WTC11 (cell line): ENCODE measurements at regions not wholly inside any gene's neighbourhood (a gene's known extent, or its start where the extent isn't known, plus 50 kb on each side); places are given as distances from the start of the nearest gene placed in this dataset.

Experiments
- ATAC-seq: fragments of 200-7000 bp; cut with Tn5 transposase; 2 replicates; pipeline ENCODE4 v1.10.0; 2021; ENCODE audit warnings: mild to moderate bottlenecking, moderate library complexity
- CTCF ChIA-PET: fragments of 300-600 bp; sonication (Branson Sonifier 250); formaldehyde crosslinking; loops from one replicate; lab custom pipeline; 2021; ENCODE audit warnings: antibody characterized with exemption; lab: Charles Lee
- POLR2A ChIA-PET: fragments of 350-600 bp; sonication (Branson Sonifier 250); formaldehyde crosslinking; loops from one replicate; lab custom pipeline; 2021; ENCODE audit warnings: antibody characterized with exemption; lab: Charles Lee
- DNase-seq: peaks from one replicate; pipeline ENCODE4 v3.0.0; 2021; ENCODE audit warnings: low spot score
- H3K27ac Mint-ChIP-seq: 2 replicates; pipeline ENCODE4 v1.8.0; 2021; ENCODE audit warnings: mixed read lengths
- H3K27me3 Mint-ChIP-seq: 2 replicates; pipeline ENCODE4 v1.8.0; 2021; ENCODE audit warnings: low read depth, mild to moderate bottlenecking, moderate library complexity, mixed read lengths
- H3K36me3 Mint-ChIP-seq: 2 replicates; pipeline ENCODE4 v1.8.0; 2021; ENCODE audit warnings: mixed read lengths
- H3K4me1 Mint-ChIP-seq: 2 replicates; pipeline ENCODE4 v1.8.0; 2022; ENCODE audit warnings: mixed read lengths
- H3K4me3 Mint-ChIP-seq: 2 replicates; pipeline ENCODE4 v1.8.0; 2021; ENCODE audit warnings: mild to moderate bottlenecking, moderate library complexity, mixed read lengths
- H3K9me3 Mint-ChIP-seq: 2 replicates; pipeline ENCODE4 v1.8.0; 2021; ENCODE audit warnings: mixed read lengths
- ATF3 ChIP-seq: sonication (generic); formaldehyde crosslinking; conservative IDR thresholded peaks from 2 replicates; pipeline ENCODE4 v1.8.1; 2022; ENCODE audit warnings: mild to moderate bottlenecking, missing genetic modification reagents
- ATF6 ChIP-seq: sonication (generic); formaldehyde crosslinking; IDR thresholded peaks from 2 replicates; pipeline ENCODE4 v1.8.1; 2023; ENCODE audit warnings: mild to moderate bottlenecking, missing genetic modification reagents
- CBFB ChIP-seq: sonication (generic); formaldehyde crosslinking; IDR thresholded peaks from 2 replicates; pipeline ENCODE4 v1.8.1; 2022; ENCODE audit warnings: mild to moderate bottlenecking, low read depth, missing genetic modification reagents
- CTCF ChIP-seq: fragments of 200-600 bp; IDR thresholded peaks from 2 replicates; pipeline ENCODE4 v1.8.0; 2022; ENCODE audit warnings: antibody characterized with exemption
- E2F5 ChIP-seq: sonication (generic); formaldehyde crosslinking; IDR thresholded peaks from 2 replicates; pipeline ENCODE4 v1.8.1; 2022; ENCODE audit warnings: mild to moderate bottlenecking, moderate library complexity, missing genetic modification reagents
- EMX1 ChIP-seq: fragments of 250-450 bp; sonication (Bioruptor Pico); IDR thresholded peaks from 2 replicates; pipeline ENCODE4 v1.8.0; 2021; ENCODE audit warnings: mild to moderate bottlenecking
- GABPB1 ChIP-seq: sonication (generic); formaldehyde crosslinking; IDR thresholded peaks from 2 replicates; pipeline ENCODE4 v1.8.1; 2023; ENCODE audit warnings: mild to moderate bottlenecking, missing genetic modification reagents
- JAZF1 ChIP-seq: fragments of 250-450 bp; sonication (Bioruptor Pico); IDR thresholded peaks from 2 replicates; pipeline ENCODE4 v1.9.0; 2021; ENCODE audit warnings: moderate library complexity, mild to moderate bottlenecking, inconsistent platforms
- JUN ChIP-seq: sonication (generic); formaldehyde crosslinking; IDR thresholded peaks from 2 replicates; pipeline ENCODE4 v1.8.0; 2023; ENCODE audit warnings: mild to moderate bottlenecking, missing genetic modification reagents
- MYBL2 ChIP-seq: sonication (generic); formaldehyde crosslinking; IDR thresholded peaks from 2 replicates; pipeline ENCODE4 v1.8.1; 2023; ENCODE audit warnings: mild to moderate bottlenecking, moderate library complexity, missing genetic modification reagents
- NFATC4 ChIP-seq: fragments of 250-450 bp; sonication (Bioruptor Pico); IDR thresholded peaks from 2 replicates; pipeline ENCODE4 v1.9.0; 2021; ENCODE audit warnings: mild to moderate bottlenecking
- TEAD1 ChIP-seq: sonication (generic); formaldehyde crosslinking; IDR thresholded peaks from 2 replicates; pipeline ENCODE4 v1.8.0; 2022; ENCODE audit warnings: mild to moderate bottlenecking, missing genetic modification reagents
- USF2 ChIP-seq: sonication (generic); formaldehyde crosslinking; IDR thresholded peaks from 2 replicates; pipeline ENCODE4 v1.8.1; 2023; ENCODE audit warnings: mild to moderate bottlenecking, missing genetic modification reagents, moderate library complexity
- ZBTB43 ChIP-seq: sonication (generic); formaldehyde crosslinking; IDR thresholded peaks from 2 replicates; pipeline ENCODE4 v1.8.1; 2023; ENCODE audit warnings: mild to moderate bottlenecking, missing genetic modification reagents
- ZNF138 ChIP-seq: sonication (generic); formaldehyde crosslinking; conservative IDR thresholded peaks from 2 replicates; pipeline ENCODE4 v1.8.1; 2022; ENCODE audit warnings: mild to moderate bottlenecking, moderate library complexity, missing genetic modification reagents
- ZNF232 ChIP-seq: sonication (generic); formaldehyde crosslinking; IDR thresholded peaks from 2 replicates; pipeline ENCODE4 v1.8.0; 2022; ENCODE audit warnings: mild to moderate bottlenecking, missing genetic modification reagents
- ZNF416 ChIP-seq: fragments of 250-450 bp; sonication (Bioruptor Pico); IDR thresholded peaks from 2 replicates; pipeline ENCODE4 v1.9.0; 2021; ENCODE audit warnings: mild to moderate bottlenecking, inconsistent platforms

GRCh38 chr1:84062496-84062895 lies 63.6 kb upstream of the TTLL7 start (continued):
- TF ChIP-seq ATF6 (CRISPR knock-in tag) (no peak), USF2 (no peak), ZBTB43 (CRISPR knock-in tag) (no peak), E2F5 (CRISPR knock-in tag) (no peak), TEAD1 (CRISPR knock-in tag) (no peak)

GRCh38 chr1:84061336-84061735 lies 62.4 kb upstream of the TTLL7 start:
- no peak overlapping the region for H3K4me3 Mint-ChIP-seq
- no peaks in the 10 kb centered on the region for H3K4me1 Mint-ChIP-seq
- no peak overlapping the region for H3K27ac Mint-ChIP-seq
- CTCF ChIA-PET: no interaction called here
- no peak for DNase-seq
- POLR2A ChIA-PET: no interaction called here
- no peak for TF ChIP-seq ZNF416
- TF ChIP-seq MYBL2 (CRISPR knock-in tag): no peak
- TF ChIP-seq ATF3: no peak
- TF ChIP-seq CTCF: no peak
- TF ChIP-seq, all 79 proteins: peak for 0
- Mint-ChIP-seq H3K27me3 (peaks cover 7% of the 10 kb centered on the region), H3K9me3 (peaks cover 20% of the 10 kb centered on the region), H3K36me3 (0 out of 2 replicates have a peak, but pooled peaks cover 5% of the 10 kb centered on the region)
- no peak for ATAC-seq

- Mint-ChIP-seq H3K36me3 (0 out of 2 replicates have a peak, but pooled peaks cover 3% of the 10 kb centered on the region), H3K9me3 (peaks cover 15% of the 10 kb centered on the region), H3K4me1 (no peaks in the 10 kb centered on the region), H3K4me3 (no peak overlapping the region), H3K27ac (no peak overlapping the region), H3K27me3 (peaks cover 7% of the 10 kb centered on the region)
- ATAC-seq: no peak
- no peak for DNase-seq
- POLR2A ChIA-PET: interaction anchor here (1.2 kb wide), 1 partner anchor 12 kb away, joined by 3 read pairs; no protein-coding TSS in a partner anchor
- TF ChIP-seq CBFB (CRISPR knock-in tag) (no peak), GABPB1 (no peak), JUN (CRISPR knock-in tag) (no peak), ZNF138 (CRISPR knock-in tag) (no peak), JAZF1 (no peak), ZNF232 (CRISPR knock-in tag) (no peak), NFATC4 (no peak), USF2 (no peak), EMX1 (no peak)
- TF ChIP-seq, all 79 proteins: peak for 0
- CTCF ChIA-PET: no interaction called here
These were observed 61.8 kb upstream of the TTLL7 start for GRCh38 chr1:84060781-84061180.
